NCI-H2029 treated with DMSO at 0.1 percent for 48 hours (cell line): ENCODE measurements at regions not wholly inside any gene's neighbourhood (a gene's known extent, or its start where the extent isn't known, plus 50 kb on each side); places are given as distances from the start of the nearest gene placed in this dataset.

Experiments used
- DNase-seq: peaks from one replicate; lab custom pipeline; 2025; lab: John Stamatoyannopoulos, UW

DNA sequence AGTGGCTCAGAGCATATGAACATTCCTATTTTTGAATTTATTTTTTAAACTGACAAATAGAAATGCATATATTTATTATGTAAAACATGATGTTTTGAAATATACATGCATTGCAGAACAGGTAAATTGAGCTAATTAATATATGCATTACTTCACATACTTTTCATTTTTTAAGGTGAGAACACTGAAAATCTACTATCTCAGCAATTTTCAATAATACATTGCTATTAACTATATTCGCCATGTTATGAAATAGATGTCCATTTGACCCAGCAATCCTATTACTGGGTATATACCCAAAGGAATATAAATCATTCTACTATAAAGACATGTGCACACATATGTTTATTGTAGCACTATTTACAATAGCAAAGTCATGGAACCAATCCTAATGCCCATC lies 717.7 kb upstream of the PIK3C3 start:
- DNase-seq = no peak

DNA sequence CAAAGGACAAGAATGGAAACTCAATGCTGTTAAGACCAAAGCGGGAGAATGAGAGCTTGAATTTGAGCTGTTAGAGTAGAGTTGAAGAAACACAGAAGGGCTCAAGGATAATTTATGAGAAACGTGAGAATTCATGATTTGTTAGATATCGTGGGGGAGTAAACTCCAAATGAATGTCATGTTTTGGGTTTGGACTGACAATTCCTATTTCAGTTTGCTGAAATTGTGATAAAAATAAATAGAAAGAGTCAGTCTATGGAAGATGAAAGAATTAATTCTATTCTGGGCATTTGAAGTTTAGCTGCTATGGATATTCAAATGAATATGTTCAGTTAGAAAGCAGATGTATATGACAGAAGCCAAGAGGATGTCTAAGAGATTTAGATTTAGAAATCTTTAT lies 723.4 kb upstream of the PIK3C3 start:
- no peak for DNase-seq

DNA sequence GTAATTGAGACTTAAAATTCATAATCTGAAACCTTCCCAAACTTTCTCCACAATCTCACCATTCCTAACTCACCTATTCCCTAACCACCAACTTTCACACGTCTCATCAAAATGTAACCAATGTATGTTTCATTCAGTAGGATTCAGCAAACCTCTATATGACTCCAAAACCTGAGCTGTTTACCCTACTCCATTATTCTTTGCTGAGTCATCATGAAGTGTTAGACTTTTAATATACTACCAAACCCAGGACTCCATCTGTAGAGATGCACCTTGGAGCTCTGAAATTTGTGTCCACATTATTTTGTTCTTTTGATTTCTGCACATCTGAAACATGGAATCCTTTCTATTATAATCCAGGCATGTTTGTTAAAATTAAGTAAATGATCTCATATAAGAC lies 727.0 kb upstream of the PIK3C3 start:
- no peak for DNase-seq

DNA sequence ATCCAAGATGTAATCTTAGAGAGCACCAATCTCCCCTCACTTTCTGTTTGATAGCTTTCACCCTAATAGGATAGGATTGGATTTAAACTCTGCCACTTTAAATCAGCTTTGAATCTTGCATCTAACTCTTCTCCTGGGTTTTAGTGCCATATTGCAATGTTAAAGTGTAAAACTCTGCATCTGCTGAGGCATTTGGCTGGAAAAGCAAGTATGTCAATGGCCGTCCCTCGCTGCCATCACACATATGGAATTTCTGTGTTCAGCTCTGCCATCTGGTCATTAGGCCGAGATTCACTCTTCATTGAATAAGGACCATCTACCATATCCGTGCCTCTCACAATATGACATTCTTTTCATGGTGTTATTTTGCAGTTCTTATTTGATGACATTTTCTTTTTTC lies 728.1 kb upstream of the PIK3C3 start:
- no peak for DNase-seq

DNA sequence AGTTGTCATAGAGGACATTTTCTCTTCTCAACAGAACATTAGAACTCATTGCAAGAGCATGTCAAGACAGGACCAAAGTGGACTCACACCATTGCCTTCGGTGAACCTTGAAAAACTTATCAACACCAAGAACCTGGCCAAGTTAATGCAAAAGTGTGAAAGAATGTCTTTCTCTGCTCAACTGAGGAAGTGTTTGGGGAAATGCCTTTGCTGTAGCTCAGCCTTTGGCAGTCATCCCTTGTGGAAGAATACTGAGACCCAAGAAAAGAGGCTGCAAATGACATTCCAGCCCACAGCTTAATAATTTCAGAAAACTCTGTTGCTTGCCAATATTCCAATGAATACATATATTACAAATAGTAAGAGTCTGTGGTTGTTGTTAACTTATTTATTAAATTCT lies 728.8 kb upstream of the PIK3C3 start:
- no peak for DNase-seq

DNA sequence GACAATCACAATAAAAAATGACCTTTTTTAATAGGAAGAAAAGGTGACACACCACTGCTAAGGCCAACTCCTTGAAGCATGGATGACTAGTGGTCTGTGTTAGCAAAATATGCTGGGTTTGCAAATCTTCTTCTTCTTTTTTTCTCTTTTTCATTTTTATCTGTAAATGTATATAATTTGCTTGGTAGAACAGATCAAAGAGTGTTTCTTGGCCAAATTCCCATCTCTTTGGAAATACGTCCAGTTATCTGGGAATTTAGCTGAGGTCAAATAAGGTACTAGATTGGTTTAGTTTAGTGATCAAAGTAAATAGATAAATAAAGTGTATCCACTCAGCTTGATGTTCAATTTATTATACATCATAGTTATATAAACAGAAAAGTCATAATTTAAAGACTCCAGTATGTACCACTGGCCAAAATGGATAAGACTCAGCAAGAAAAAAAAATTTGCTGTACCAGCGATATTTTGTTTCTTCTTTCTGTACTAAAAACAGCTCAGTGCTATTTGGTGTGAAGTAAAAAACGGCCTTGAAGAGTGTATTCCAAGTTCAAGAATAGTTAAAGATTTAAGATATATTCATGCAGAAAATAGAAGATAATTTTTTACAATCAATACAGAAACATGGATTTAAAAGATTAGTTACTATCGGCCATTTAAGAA lies 738.6 kb upstream of the PIK3C3 start:
- DNase-seq = no peak

DNA sequence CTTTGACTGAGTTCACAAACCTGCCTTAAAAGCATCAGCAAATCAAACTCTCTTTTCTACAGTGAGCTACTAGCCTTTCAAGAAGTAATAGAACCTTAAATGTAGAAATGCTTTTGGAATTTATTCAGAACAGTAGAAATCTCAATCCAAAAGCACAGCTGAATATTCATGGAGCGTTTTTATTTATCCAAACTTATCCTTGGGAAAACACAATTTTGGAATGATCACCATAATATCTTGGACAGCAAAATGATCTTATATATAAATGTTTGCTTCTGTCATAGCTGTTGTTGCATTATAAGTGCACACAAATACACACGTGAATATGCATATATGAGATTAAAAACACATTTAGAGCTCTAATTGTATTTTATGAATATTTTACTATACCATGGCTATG lies 747.3 kb upstream of the PIK3C3 start:
- DNase-seq = no peak

DNA sequence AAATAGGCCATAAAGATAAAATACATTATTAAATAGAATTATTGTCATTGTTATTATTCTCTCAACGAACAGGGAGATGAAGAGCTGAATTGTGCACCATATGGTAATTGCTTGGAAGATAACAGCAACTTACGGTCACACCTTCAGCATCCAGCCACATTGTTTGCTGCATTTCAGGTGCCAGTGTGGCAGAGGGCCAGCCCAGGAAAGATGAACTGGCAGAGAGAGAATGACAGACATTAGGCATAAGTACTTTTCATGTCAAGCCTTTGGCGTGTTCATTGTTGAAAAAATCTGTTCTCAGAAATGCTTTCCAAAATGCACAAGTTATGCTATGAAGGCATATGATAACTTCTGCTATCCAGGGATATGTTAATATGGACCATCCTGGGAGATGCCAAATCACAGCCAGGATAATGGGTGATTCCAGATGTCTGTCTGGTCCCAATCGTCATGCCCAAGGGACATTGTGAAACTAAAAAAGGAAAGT lies 748.6 kb upstream of the PIK3C3 start:
- DNase-seq = no peak

DNA sequence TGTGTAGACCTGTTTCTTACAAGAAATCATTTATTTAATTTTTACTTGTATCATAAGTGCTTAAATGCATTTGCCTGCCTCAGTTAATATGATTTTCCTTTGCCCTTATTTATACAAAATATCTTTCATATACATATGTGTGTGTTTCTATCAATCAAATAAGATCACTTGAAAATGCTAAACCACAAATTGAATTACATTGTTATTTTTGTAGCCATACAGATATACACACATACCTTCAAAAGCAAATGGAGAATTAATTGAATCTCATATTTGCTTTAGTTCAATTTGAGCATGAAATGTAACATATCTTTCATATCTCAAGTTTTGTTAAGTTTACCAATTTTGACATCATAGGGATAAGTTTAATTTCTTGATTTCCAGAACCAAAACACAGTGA lies 755.8 kb upstream of the PIK3C3 start:
- no peak for DNase-seq

DNA sequence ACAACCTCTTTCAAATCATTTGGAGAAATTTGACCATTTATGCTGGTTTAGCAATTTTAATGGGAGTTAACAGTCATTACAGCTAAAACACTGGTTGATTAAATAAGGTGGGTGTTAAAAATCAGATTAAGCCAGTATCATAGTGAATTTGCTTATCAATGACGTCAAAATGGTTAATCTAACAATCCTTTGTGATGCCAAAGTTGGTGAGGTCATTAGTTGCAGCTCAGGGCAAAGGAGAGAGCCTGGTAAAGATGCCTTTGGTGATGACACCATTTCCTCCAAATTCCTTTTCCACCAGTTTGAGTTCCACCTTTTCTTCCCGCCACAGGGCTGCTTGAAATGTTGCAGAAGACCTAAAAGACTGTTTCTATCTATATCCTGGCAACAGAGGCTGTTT lies 757.1 kb upstream of the PIK3C3 start:
- no peak for DNase-seq

DNA sequence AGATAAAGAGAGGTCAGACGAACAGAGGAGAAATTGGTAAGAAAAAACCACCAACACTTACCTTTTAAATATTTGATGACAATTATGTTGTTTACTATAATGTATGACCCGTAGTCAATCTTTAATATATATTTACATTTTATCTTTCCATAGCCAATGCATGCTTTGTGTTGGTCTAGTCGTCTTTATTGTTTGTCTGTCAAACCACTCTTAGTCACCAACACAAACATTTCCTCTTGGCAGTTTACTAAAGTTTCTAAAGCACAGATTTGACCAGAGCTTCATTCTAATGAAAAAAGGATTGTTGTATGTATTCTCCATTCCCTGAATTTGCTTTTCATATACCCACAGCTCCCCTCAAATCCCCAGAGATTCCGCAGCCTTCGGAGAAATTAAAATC lies 784.7 kb upstream of the PIK3C3 start:
- no peak for DNase-seq

DNA sequence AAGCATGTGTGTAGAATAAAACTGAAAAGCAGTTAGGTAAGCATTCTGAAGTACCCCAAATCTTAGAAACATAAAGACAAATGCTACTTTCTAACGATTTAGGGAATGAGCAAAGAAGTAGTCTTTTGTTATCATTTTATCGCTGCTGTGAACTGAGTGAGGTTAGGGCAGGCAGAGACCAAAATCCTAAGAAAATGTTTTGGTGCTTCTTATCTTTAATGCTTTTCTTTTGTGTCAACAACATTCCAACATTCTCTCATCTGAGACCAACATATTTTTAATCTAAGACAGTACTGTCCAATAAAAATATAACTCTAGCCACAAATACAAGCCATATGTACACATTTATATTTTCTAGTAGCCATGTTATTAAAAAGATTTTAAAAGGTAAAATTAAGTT lies 789.4 kb upstream of the PIK3C3 start:
- DNase-seq = no peak

DNA sequence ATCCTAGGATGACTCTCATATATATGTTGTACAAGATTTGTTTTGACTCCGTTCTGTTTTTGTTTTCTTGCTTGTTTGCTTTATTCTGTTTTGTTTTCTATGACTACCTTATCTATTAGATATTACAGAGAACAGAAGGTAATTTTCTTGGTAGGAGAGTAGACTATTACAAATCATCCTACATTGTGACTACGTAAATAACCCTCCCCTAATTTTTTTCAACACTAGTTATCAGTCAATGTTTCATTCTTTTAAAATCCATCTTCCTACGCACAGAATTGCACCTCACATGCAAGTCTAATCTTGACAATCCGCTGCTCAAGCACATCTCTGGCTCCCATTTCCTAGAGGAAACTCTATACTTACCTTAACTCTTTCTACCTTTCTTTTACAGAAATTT lies 792.3 kb upstream of the PIK3C3 start:
- DNase-seq = no peak

DNA sequence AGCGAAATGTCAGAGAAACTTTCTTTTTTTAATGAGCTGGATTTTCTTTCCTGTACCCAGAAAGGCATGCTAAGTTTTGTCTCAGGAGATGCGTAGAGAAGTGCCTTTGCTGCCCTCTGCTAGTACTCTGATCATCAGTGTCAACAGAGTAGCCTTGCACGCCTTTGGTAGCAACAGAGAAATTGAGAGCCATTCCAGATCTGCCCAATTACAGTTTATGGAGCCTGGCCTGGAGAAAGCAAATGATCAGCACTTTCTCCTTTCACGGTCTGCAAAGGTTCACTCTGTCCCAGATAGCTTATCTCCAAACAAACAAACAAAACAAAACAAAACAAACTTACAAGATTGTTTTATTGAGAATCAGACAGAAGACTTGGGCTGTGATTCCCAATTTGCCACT lies 792.8 kb upstream of the PIK3C3 start:
- no peak for DNase-seq

DNA sequence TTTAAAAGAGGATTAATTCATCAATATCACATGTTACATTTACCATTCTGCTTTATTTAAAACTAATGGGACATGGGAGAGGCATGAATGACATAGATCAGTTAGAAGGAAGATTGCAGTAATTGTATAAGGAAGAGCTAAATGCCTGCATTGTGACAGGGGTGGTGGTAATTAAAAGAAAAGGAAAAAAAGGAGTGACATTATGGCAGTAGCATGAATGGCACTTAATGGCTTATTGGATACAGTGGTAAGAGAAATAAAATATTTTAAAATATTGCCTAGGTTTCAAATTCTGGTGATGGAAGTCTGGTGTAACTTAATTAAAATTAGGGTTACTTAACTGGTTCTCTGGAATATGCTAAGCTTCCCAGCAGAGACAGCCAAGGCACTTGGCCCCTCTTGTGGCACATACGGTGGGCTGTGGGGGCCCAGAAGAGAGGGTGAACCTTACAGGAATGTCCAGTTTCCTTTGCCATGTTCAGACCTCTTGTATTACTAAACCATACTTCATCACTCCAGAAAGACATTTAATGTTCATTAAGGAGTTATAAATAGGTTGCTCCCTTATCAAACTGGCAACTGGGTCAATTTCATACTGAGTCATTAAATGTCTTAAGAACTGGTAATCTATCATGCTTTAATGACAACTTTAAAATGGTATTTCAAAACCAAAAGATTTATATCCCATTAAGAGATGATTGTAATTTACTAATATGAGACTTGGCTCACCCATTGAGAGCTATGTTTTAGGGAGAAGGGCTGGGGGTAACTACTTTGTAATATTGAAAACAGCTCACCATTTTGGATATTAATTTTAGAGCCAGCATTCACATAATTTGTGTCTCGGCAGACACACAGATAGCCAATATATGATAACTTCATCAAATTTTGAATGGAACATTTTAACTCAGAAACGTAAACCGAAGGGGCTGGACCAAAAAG lies 798.9 kb upstream of the PIK3C3 start:
- no peak for DNase-seq

DNA sequence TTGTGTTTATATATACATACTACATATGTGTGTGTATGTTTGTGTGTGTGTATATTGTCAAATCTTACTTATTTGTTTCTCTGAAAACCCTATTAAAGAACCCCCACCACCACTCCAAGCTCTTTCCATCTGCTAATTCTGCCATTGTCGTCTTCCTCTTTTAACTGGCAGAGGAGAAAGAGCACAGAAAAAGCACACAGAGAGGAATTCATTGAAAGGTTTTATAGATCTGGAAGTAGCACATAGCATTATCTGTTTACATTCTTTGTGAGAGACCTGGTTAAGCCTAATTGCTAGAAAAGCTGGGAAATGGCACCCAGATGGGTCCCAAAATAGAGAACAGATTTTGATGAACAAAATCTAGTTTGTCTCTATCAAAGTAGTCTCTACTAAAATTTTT lies 800.0 kb upstream of the PIK3C3 start:
- no peak for DNase-seq

DNA sequence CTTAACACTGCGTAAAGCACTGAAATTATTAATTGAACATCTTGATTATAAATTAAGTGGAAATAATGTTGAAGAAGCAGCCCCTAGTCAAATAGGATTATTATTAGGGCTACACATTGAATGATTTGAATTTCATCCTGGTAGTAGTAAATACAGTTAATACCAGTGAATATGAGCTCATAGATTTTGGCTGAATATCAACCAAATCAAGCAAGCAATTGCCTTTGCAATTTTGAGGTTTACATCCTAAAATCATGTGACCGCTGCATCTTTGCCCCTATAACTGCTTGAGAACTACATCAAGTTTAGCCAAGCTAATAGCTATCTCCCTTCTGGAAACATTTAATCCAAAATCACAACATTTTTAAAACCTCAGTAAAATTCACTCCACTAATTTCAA lies 801.2 kb upstream of the PIK3C3 start:
- DNase-seq = no peak

DNA sequence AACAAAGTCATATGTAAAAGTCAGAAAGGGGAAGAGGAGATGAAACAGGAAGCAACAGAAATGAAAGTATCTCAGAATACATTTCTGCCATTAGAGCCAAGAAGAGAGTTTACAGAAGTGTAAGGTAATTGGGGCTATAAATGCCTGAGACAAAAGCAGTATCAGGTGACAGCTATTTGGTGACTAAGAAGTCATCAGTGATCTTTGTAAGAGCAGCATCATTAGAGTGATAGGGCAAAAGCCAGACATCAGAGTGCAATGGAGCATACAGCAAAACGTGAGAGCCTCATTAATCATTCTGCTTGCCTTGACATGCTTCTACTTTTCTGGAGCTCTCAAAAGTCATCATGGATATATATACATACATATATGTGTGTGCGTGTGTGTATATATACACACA lies 804.7 kb upstream of the PIK3C3 start:
- no peak for DNase-seq

DNA sequence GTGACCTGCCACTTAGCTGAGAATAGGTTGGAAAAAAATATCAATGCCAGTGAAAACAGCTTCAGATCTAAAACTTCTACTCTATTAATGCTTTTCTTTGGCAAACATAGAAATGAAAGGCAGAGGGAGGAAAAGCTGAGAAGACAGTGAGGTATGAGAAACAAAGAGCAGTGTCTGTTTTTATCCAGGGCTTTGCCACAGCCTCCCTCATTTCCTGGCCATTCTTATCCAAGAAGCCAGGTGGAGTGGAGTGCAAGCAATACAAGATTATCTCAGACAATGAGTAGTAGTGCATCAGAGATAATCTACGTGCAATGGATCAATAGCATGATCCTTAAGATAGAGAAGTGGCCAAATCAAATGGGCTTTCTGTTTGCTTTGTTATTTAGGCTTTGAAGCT lies 808.7 kb upstream of the PIK3C3 start:
- DNase-seq = no peak

DNA sequence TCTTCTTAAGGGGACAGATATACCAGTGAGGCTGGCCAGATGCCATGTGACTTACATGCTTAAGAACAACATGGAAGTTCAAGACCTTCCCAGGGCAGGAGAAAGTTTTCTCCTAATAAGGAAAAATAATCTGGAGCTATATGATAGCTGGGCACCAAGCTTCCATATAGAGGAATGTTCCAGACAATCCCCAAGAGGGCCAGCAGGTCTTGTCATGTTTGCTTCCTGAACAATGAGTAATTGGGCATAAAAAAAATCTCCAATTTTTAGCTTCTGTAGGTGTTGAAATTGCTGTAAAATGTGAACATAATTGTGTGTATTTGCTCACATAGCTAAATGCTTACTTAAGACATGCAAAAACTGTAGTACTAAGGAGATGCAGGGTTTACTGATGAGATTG lies 809.5 kb upstream of the PIK3C3 start:
- no peak for DNase-seq

DNA sequence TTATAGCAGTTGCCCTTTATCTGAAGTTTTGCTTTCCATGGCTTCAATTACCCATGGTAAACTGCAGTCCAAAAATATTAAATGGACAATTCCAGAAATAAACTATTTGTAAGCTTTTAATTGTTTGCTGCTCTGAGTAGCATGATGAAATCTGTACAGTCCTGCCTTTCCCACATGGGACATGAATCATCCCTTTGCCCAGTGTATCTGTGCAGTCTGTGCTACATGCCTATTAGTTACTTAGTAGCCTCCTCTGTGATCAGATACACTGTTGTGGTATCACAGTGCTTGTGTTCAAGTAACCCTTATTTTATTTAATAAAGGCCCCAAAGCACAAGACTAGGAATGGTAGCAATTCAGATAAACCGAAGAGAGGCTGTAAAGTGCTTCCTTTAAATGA lies 810.6 kb upstream of the PIK3C3 start:
- no peak for DNase-seq

DNA sequence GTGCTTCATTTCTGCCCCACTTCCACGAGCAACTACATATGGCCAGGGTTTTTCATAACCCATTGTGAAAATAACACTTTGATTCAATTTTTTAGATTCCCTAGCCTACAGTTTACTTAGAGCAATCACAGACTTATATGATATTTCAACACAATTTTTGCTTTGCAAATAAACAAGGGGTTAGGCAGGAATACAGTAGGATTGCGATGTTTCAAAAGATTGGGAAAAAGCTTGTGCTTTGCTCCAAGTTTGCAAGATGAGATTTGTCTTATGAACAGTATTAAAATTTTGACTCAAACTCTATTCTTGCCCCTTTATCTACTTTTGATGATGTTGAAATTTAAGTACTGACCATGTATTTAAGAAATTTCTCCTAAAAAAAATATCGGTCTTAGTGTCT lies 814.5 kb upstream of the PIK3C3 start:
- DNase-seq = no peak

DNA sequence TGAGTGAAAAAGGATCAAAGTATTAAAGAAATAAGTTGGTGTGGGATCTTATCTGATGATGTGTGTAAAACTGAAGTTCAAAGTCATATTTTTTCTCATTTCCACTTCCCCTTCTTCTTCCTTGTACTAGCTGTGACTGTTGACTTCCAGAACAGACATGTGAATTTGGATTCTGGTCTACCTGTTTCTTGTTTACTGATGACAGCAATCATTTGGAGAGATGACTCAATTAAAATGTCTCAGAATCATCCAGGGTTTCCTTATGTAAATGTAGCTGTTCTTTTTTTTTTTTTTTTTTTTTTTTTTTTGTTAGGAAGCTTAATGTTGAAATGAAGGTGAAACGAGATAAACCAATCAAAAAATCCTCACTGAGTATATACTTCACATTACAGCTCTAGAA lies 819.9 kb upstream of the PIK3C3 start:
- no peak for DNase-seq

DNA sequence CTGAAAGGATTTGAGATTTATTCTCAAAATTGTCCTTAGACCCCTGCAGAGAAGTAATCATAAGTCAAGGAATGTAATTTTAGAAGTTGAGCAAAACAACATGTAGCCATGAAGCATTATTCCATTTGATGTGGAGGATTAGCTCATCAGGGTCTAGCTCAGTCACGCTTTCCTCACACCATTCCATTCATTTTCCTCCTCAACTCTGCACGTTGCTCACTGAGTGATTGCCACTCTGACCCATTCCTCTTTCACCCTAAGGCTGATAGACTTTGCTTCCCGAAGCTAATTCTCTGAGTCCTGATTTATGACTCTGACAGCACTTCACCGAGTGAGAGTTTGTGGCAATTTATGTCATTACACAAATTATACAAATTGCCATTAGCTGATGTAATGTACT lies 820.6 kb upstream of the PIK3C3 start:
- DNase-seq = no peak
